KMS-11 (cell line): ENCODE measurements at regions not wholly inside any gene's neighbourhood (a gene's known extent, or its start where the extent isn't known, plus 50 kb on each side); places are given as distances from the start of the nearest gene placed in this dataset.
"Not testable (repeated sequence)": the region's sequence is repeated elsewhere in the genome, so short reads cannot be mapped to it uniquely, and the experiment has no call there.

Source experiments
- H2AFZ ChIP-seq: fragments of 200-600 bp; sonication (generic); 2 replicates; pipeline ENCODE4 v1.6.1; 2016; ENCODE audit warnings: antibody characterized with exemption, mixed run types, low read depth
- H3K27ac ChIP-seq: fragments of 200-600 bp; sonication (generic); 2 replicates; pipeline ENCODE4 v1.6.1; 2016; ENCODE audit warnings: mild to moderate bottlenecking, mixed run types
- H3K27me3 ChIP-seq: fragments of 200-600 bp; sonication (generic); 2 replicates; pipeline ENCODE4 v1.6.1; 2017; ENCODE audit warnings: mild to moderate bottlenecking, low read depth, mixed run types, moderate library complexity; ENCODE audit not compliant: insufficient read depth
- H3K36me3 ChIP-seq: fragments of 200-600 bp; sonication (generic); 2 replicates; pipeline ENCODE4 v1.6.1; 2017; ENCODE audit warnings: mild to moderate bottlenecking, mixed run types; ENCODE audit not compliant: insufficient read depth
- H3K4me1 ChIP-seq: fragments of 200-600 bp; sonication (generic); 2 replicates; pipeline ENCODE4 v1.6.1; 2016; ENCODE audit warnings: mild to moderate bottlenecking, low read depth, mixed run types; ENCODE audit not compliant: poor library complexity, severe bottlenecking
- H3K4me2 ChIP-seq: fragments of 200-600 bp; sonication (generic); 2 replicates; pipeline ENCODE4 v1.7.0; 2016; ENCODE audit warnings: mild to moderate bottlenecking, mixed run types
- H3K4me3 ChIP-seq: fragments of 200-600 bp; sonication (generic); IDR thresholded peaks from 2 replicates; pipeline ENCODE4 v1.6.1; 2017; ENCODE audit warnings: low read depth, low read length, mixed read lengths; ENCODE audit not compliant: insufficient read depth
- H3K79me2 ChIP-seq: fragments of 200-600 bp; sonication (generic); 2 replicates; pipeline ENCODE4 v1.6.1; 2016; ENCODE audit warnings: low read depth, mixed run types; ENCODE audit not compliant: insufficient read depth
- H3K9ac ChIP-seq: fragments of 200-600 bp; sonication (generic); 2 replicates; pipeline ENCODE4 v1.6.1; 2016; ENCODE audit warnings: mild to moderate bottlenecking, mixed run types
- H4K20me1 ChIP-seq: fragments of 200-600 bp; sonication (generic); 2 replicates; pipeline ENCODE4 v1.6.1; 2016; ENCODE audit warnings: mild to moderate bottlenecking, mixed run types; ENCODE audit not compliant: insufficient read depth

DNA sequence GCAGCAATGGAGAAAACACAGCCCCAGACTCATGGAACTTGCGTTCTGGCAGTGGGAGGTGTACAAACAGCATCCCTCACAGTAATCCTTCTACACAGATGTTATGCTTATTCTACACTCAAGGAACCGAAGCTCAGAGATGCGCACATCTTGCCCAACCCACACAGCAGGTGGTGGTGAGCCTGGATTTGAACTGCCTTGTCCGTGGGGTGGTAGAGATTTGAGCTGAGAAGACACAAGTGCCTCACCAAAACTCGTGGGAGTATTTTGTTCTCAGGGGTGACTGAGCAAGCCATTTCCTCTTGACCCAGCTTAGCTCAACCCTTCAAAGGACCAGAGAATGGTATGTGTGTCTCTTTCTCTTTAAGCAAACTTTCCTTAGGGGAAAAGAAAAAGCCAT, 121.8 kb downstream of the NPIPB11 start:
- not testable (repeated sequence) for H3K36me3 ChIP-seq, H3K9ac ChIP-seq, H3K27ac ChIP-seq, H2AFZ ChIP-seq, H3K79me2 ChIP-seq, H4K20me1 ChIP-seq, H3K4me1 ChIP-seq, H3K4me3 ChIP-seq, H3K4me2 ChIP-seq
- H3K27me3 ChIP-seq: peaks cover 23% of the 10 kb centered on the region

GRCh38 chr16:29284159-29284558, 122.4 kb downstream of the NPIPB11 start:
- H3K4me1 ChIP-seq, H2AFZ ChIP-seq: not testable (repeated sequence)

GRCh38 chr16:29278097-29278871, 128.2 kb downstream of the NPIPB11 start:
- H3K27ac ChIP-seq: not testable (repeated sequence)

More at GRCh38 chr16:29284159-29284558, 122.4 kb downstream of the NPIPB11 start:
- H3K4me2 ChIP-seq, H3K4me3 ChIP-seq, H3K9ac ChIP-seq, H3K36me3 ChIP-seq, H3K27ac ChIP-seq, H4K20me1 ChIP-seq, H3K79me2 ChIP-seq: not testable (repeated sequence)
- H3K27me3 ChIP-seq: peaks cover 20% of the 10 kb centered on the region

GRCh38 chr16:29276446-29276845, 130.1 kb downstream of the NPIPB11 start:
- H3K4me1 ChIP-seq, H3K79me2 ChIP-seq, H3K27ac ChIP-seq, H3K27me3 ChIP-seq, H3K4me3 ChIP-seq, H3K36me3 ChIP-seq, H2AFZ ChIP-seq, H3K4me2 ChIP-seq, H3K9ac ChIP-seq, H4K20me1 ChIP-seq: not testable (repeated sequence)

More at GRCh38 chr16:29278097-29278871, 128.2 kb downstream of the NPIPB11 start:
- H3K4me3 ChIP-seq, H3K36me3 ChIP-seq, H2AFZ ChIP-seq, H3K27me3 ChIP-seq, H3K4me1 ChIP-seq, H4K20me1 ChIP-seq, H3K79me2 ChIP-seq, H3K4me2 ChIP-seq, H3K9ac ChIP-seq: not testable (repeated sequence)

- not testable (repeated sequence) for H3K4me2 ChIP-seq, H3K4me1 ChIP-seq, H3K36me3 ChIP-seq, H3K4me3 ChIP-seq, H4K20me1 ChIP-seq, H2AFZ ChIP-seq, H3K27ac ChIP-seq, H3K9ac ChIP-seq, H3K79me2 ChIP-seq, H3K27me3 ChIP-seq
These were observed 132.2 kb downstream of the NPIPB11 start for GRCh38 chr16:29274055-29275035.

DNA sequence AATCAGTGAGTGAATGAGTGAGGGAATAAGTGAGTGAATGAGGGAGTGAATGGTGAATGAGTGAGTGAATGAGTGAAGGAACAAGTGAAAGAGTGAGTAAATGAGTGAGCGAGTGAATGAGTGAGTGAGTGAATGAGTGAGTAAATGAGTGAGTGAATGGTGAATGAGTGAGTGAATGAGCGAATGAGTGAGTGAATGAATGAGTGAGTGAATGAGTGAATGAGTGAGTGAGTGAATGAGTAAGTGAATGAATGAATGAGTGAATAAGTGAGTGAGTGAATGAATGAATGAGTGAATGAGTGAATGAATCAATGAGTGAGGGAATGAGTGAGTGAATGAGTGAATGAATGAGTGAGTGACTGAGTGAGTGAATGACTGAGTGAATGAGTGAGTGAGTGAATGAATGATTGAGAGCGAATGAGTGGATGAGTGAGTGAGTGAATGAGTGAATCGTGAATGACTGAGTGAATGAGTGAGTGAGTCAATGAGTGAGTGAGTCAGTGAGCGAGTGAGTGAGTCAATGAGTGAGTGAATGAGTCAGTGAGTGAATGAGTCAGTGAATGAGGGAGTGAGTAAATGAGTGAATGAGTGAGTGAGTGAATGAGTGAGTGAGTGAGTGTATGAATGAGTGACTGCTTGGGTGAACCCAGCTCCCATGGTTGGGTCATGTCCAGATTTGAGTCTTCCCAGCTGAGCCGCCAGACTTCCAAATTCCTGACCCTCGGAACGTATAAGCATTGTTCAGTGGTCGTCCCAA, 133.0 kb downstream of the NPIPB11 start:
- H3K4me2 ChIP-seq, H4K20me1 ChIP-seq, H3K36me3 ChIP-seq, H2AFZ ChIP-seq, H3K9ac ChIP-seq, H3K27me3 ChIP-seq, H3K4me1 ChIP-seq, H3K27ac ChIP-seq, H3K79me2 ChIP-seq, H3K4me3 ChIP-seq: not testable (repeated sequence)

DNA sequence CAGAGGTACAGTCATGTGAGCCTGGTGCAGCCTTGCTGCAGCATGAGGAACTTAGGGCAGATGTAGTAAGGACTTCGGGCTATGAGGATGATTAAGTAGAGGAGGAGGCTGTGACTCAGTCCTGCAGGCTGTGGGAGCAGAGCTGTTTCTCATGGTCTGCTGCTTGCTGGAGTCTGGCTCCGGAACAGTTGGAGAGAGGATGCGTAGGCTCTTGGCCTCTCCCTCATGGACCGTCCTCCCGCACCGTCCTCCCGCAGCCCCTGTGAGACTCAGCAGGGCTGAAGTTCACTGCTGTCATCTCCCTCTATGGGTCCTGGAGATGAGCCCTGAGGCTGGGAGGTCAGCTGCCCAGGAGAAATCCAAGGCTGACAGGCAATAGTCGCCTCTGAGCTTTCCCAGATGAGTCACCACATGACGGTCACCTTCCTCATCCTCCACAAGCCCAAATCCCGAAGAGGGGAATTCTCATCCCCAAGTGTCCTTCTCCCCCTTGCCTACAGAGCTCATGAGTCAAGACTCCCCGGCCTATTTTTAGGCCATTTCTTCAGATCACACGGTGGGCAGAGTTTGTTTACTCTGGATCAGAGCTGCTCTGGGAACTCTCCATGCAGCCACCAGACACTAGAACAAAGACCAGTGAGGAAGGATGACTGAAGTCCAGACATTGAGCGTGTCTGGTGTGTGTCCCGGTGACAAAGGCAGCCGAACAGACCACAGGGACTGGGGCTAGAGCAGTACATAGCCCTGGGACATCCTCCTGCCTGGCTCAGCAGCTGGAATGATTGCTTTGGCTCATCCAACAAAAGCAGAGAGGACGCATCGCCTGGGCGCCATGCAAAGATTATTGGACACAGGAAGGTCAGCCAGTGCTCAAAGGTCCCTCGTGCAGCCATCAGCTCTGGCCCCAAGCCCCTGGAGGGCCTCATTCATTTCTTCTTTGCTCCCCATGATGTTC, 134.5 kb downstream of the NPIPB11 start:
- H3K36me3 ChIP-seq, H3K79me2 ChIP-seq, H3K27ac ChIP-seq, H3K4me3 ChIP-seq, H2AFZ ChIP-seq, H3K4me1 ChIP-seq, H3K9ac ChIP-seq, H3K4me2 ChIP-seq, H4K20me1 ChIP-seq: not testable (repeated sequence)
- peaks cover 15% of the 10 kb centered on the region; the same call in 1 of the 2 replicates for H3K27me3 ChIP-seq

DNA sequence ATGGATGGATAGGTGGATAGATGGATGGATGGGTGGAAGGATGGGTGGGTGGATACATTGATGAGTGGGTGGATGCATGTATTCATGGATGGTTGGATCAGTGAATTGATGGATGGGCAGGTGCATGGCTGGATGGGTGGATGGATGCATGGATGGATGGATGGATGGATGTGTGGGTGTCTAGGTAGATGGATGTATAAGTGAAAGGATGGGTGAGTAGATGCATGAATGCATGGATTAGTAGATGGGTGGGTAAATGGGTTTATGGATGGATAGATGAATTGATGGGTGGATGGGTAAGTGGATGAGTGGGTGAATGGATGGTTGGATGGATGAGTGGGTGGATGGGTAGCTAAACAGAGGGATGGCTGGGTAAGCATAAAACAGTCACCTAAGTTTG, 135.6 kb downstream of the NPIPB11 start:
- H3K27ac ChIP-seq, H3K9ac ChIP-seq, H3K4me2 ChIP-seq, H3K4me3 ChIP-seq, H3K36me3 ChIP-seq, H3K4me1 ChIP-seq, H2AFZ ChIP-seq, H3K79me2 ChIP-seq, H4K20me1 ChIP-seq: not testable (repeated sequence)
- peaks cover 15% of the 10 kb centered on the region; the same call in 1 of the 2 replicates for H3K27me3 ChIP-seq

GRCh38 chr16:29270033-29270432, 136.5 kb downstream of the NPIPB11 start:
- H2AFZ ChIP-seq, H3K4me2 ChIP-seq, H3K4me1 ChIP-seq, H4K20me1 ChIP-seq, H3K36me3 ChIP-seq, H3K27ac ChIP-seq, H3K79me2 ChIP-seq, H3K9ac ChIP-seq, H3K4me3 ChIP-seq: not testable (repeated sequence)
- H3K27me3 ChIP-seq: peaks cover 20% of the 10 kb centered on the region; the same call in 1 of the 2 replicates
